ENCODE measurements at regions not wholly inside any gene's neighbourhood (a gene's known extent, or its start where the extent isn't known, plus 50 kb on each side); places are given as distances from the start of the nearest gene placed in this dataset.

GRCh38 chr3:66822186-66823008, 175.7 kb upstream of the KBTBD8 start:
- H3K27ac Mint-ChIP-seq, result no peak overlapping the region
- no peak overlapping the region for H3K27ac ChIP-seq
- no peak overlapping the region for H3K4me2 ChIP-seq
- H3K27me3 Mint-ChIP-seq (ENCODE audit: insufficient read depth, low read depth), result peaks cover 2% of the 10 kb centered on the region
- no peaks in the 10 kb centered on the region for H3K9me3 Mint-ChIP-seq
- H3K79me2 ChIP-seq (ENCODE audit: low read depth), result no peaks in the 10 kb centered on the region
- no peak overlapping the region for H3K4me3 ChIP-seq
- H3K36me3 Mint-ChIP-seq, result no peaks in the 10 kb centered on the region
- peaks cover 35% of the 10 kb centered on the region for H3K4me1 ChIP-seq
- peaks cover 5% of the 10 kb centered on the region for H4K20me1 ChIP-seq (ENCODE audit: low read depth)
- no peaks in the 10 kb centered on the region for H3K36me3 ChIP-seq
- H3F3A ChIP-seq (ENCODE audit: low read depth), result peaks cover 10% of the 10 kb centered on the region
- H3K9ac ChIP-seq, result no peak overlapping the region
- peak; percentile 73 for DNase-seq (ENCODE audit: low spot score)
- H3K9me3 ChIP-seq (ENCODE audit: low read depth), result no peaks in the 10 kb centered on the region
- H3K4me1 Mint-ChIP-seq, result peaks cover 37% of the 10 kb centered on the region
- no peak overlapping the region for H3K4me3 Mint-ChIP-seq
- H3K27me3 ChIP-seq, result no peaks in the 10 kb centered on the region
- no peak overlapping the region for H2AFZ ChIP-seq (replicated peaks)
- TF ChIP-seq EZH2 (IDR thresholded peaks at IDR 0.05) (no peak), CTCF (IDR thresholded peaks at IDR 0.05) (peak; percentile 89)

- Histone ChIP-seq H3K9ac (no peak overlapping the region), H3K27ac (no peak overlapping the region), H3F3A (ENCODE audit: low read depth) (peaks cover 10% of the 10 kb centered on the region), H2AFZ (replicated peaks) (no peak overlapping the region), H4K20me1 (ENCODE audit: low read depth) (peaks cover 5% of the 10 kb centered on the region), H3K36me3 (no peaks in the 10 kb centered on the region), H3K27me3 (no peaks in the 10 kb centered on the region), H3K4me2 (no peak overlapping the region), H3K4me3 (no peak overlapping the region), H3K9me3 (ENCODE audit: low read depth) (no peaks in the 10 kb centered on the region), H3K79me2 (ENCODE audit: low read depth) (no peaks in the 10 kb centered on the region), H3K4me1 (peaks cover 32% of the 10 kb centered on the region)
- H3K27me3 Mint-ChIP-seq (ENCODE audit: insufficient read depth, low read depth), result peaks cover 3% of the 10 kb centered on the region
- no peak for DNase-seq (ENCODE audit: low spot score)
- peaks cover 43% of the 10 kb centered on the region for H3K4me1 Mint-ChIP-seq
- H3K9me3 Mint-ChIP-seq, result no peaks in the 10 kb centered on the region
- no peak overlapping the region for H3K27ac Mint-ChIP-seq
- no peak for TF ChIP-seq EZH2 (IDR thresholded peaks at IDR 0.05)
- no peak for TF ChIP-seq EZH2phosphoT487 (IDR thresholded peaks at IDR 0.05)
- TF ChIP-seq CTCF (IDR thresholded peaks at IDR 0.05), result no peak
- no peaks in the 10 kb centered on the region for H3K36me3 Mint-ChIP-seq
- H3K4me3 Mint-ChIP-seq, result no peak overlapping the region
Measured at GRCh38 chr3:66823009-66823397, 175.1 kb upstream of the KBTBD8 start.

GRCh38 chr3:66823532-66823931, 174.6 kb upstream of the KBTBD8 start:
- Histone ChIP-seq H3K9ac (no peak overlapping the region), H3K36me3 (no peaks in the 10 kb centered on the region), H3K79me2 (ENCODE audit: low read depth) (no peaks in the 10 kb centered on the region), H4K20me1 (ENCODE audit: low read depth) (peaks cover 5% of the 10 kb centered on the region), H3K4me1 (peaks cover 26% of the 10 kb centered on the region), H3K27ac (no peak overlapping the region), H3K4me2 (no peak overlapping the region), H3K4me3 (no peak overlapping the region), H3F3A (ENCODE audit: low read depth) (peaks cover 10% of the 10 kb centered on the region), H3K27me3 (no peaks in the 10 kb centered on the region), H3K9me3 (ENCODE audit: low read depth) (no peaks in the 10 kb centered on the region), H2AFZ (replicated peaks) (no peak overlapping the region)
- Mint-ChIP-seq H3K9me3 (no peaks in the 10 kb centered on the region), H3K4me3 (no peak overlapping the region), H3K36me3 (no peaks in the 10 kb centered on the region), H3K27me3 (ENCODE audit: insufficient read depth, low read depth) (peaks cover 3% of the 10 kb centered on the region), H3K4me1 (peaks cover 43% of the 10 kb centered on the region), H3K27ac (no peak overlapping the region)
- no peak for DNase-seq (ENCODE audit: low spot score)
- TF ChIP-seq EZH2phosphoT487 (IDR thresholded peaks at IDR 0.05), result no peak
- no peak for TF ChIP-seq CTCF (IDR thresholded peaks at IDR 0.05)
- TF ChIP-seq EZH2 (IDR thresholded peaks at IDR 0.05), result no peak

Data from neural progenitor cell (in vitro differentiated cells).